HCT116 (cell line): ENCODE measurements at regions not wholly inside any gene's neighbourhood (a gene's known extent, or its start where the extent isn't known, plus 50 kb on each side); places are given as distances from the start of the nearest gene placed in this dataset.

Source experiments
- CTCF ChIP-seq, 3 experiments: fragments of 200-600 bp in 1 of 3; sonication (generic) in 1 of 3; IDR thresholded peaks in 2 of 3; conservative IDR thresholded peaks in 1 of 3; 2 replicates each; pipeline ENCODE4 v1.5.1; 2012 to 2017; ENCODE audit warnings: low read depth in 2 of 3, low read length in 2 of 3, antibody characterized with exemption in 1 of 3, borderline replicate concordance in 1 of 3, control low read depth in 1 of 3, mild to moderate bottlenecking in 1 of 3, mixed read lengths in 1 of 3, mixed run types in 1 of 3, moderate library complexity in 1 of 3; ENCODE audit not compliant: insufficient read depth in 1 of 3
- EZH2 ChIP-seq: fragments of 200-600 bp; sonication (generic); IDR thresholded peaks from 2 replicates; pipeline ENCODE4 v1.6.1; 2017; ENCODE audit warnings: antibody characterized with exemption, mixed run types
- JUND ChIP-seq: IDR thresholded peaks from 2 replicates; pipeline ENCODE4 v1.6.1; 2012
- POLR2A ChIP-seq: IDR thresholded peaks from 2 replicates; pipeline ENCODE4 v1.7.0; 2011; ENCODE audit warnings: borderline replicate concordance; ENCODE audit not compliant: insufficient read depth, insufficient read length; ENCODE audit errors: extremely low read depth
- POLR2AphosphoS5 ChIP-seq: IDR thresholded peaks from 2 replicates; pipeline ENCODE4 v1.6.1; 2011; ENCODE audit warnings: mild to moderate bottlenecking, low read depth, low read length, moderate library complexity
- RAD21 ChIP-seq: IDR thresholded peaks from 2 replicates; pipeline ENCODE4 v1.6.1; 2012; ENCODE audit warnings: low read depth, mild to moderate bottlenecking
- REST ChIP-seq: IDR thresholded peaks from 2 replicates; pipeline ENCODE4 v1.6.1; 2012; ENCODE audit warnings: low read depth
- SP1 ChIP-seq: IDR thresholded peaks from 2 replicates; pipeline ENCODE4 v1.6.1; 2012; ENCODE audit warnings: low read depth
- ZBTB33 ChIP-seq: IDR thresholded peaks from 2 replicates; pipeline ENCODE4 v1.6.1; 2011; ENCODE audit warnings: mild to moderate bottlenecking, low read length, moderate library complexity; ENCODE audit not compliant: insufficient replicate concordance; ENCODE audit errors: extremely low read depth
- ZFX ChIP-seq: fragments of 450-650 bp; IDR thresholded peaks from 2 replicates; pipeline ENCODE4 v1.6.1; 2017

- TF ChIP-seq CTCF (IDR thresholded peaks at IDR 0.05 in 2 of 3, conservative IDR thresholded peaks at IDR 0.05 in 1 of 3; ENCODE audit: borderline replicate concordance in 1 of 3, insufficient read depth in 1 of 3, low read depth in 2 of 3, low read length in 2 of 3) = no peak
- TF ChIP-seq POLR2AphosphoS5 = no peak
- TF ChIP-seq EZH2 = no peak
- no peak for TF ChIP-seq SP1
- TF ChIP-seq POLR2A = no peak
- no peak for TF ChIP-seq RAD21
- no peak for TF ChIP-seq ZBTB33
- TF ChIP-seq REST = no peak
- no peak for TF ChIP-seq ZFX
- no peak for TF ChIP-seq JUND
Observed at GRCh38 chr2:14396533-14397083, 235.9 kb upstream of the LRATD1 start.
